NCI-H524 (cell line): ENCODE measurements at regions not wholly inside any gene's neighbourhood (a gene's known extent, or its start where the extent isn't known, plus 50 kb on each side); places are given as distances from the start of the nearest gene placed in this dataset.

ENCODE experiments used
- DNase-seq, 2 experiments: peaks; one replicate each; lab custom pipeline; 2025; lab: John Stamatoyannopoulos, UW

DNA sequence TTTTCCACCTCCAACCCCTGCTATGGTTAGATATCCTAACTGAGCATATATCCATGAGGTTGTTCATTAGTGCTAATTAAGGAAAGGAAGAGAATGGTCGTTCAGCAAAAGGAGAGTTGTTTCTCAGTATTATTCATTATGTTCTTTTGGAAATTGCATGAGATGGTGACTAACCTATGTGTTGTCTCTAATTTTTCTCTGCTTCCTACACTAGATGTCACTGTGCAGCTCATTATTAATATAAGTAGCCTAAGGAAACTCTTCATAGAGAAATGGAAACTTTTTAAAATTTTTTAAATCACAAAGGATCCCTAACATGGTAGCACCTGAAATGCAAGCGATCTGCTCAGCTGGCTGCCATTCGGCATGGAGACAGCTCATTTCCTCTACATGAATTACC, 67.7 kb upstream of the FAM9A start:
- peak in 1 of 2 experiments; percentile 17 for DNase-seq

- no peak for DNase-seq
Measured at GRCh38 chrX:8868070-8868773, 67.0 kb upstream of the FAM9A start.

DNA sequence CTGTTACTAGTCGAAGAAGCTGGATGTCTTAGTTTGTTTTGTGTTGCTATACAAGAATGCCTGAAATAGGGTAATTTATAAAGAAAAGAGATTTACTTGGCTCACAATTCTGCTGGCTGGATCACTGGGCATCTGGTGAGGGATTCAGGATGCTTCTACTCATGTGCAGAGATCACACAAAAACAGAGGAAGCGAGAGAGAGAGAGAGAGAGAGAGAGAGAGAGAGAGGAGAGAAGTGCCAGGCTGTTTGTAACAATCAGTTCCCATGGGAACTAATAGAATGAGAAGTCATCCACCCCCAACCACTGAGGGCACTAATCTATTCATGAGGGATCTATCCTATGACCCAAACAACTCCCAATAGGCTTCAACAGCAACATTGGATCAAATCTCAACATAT, 66.2 kb upstream of the FAM9A start:
- DNase-seq, result peak in 1 of 2 experiments; percentile 31

DNA sequence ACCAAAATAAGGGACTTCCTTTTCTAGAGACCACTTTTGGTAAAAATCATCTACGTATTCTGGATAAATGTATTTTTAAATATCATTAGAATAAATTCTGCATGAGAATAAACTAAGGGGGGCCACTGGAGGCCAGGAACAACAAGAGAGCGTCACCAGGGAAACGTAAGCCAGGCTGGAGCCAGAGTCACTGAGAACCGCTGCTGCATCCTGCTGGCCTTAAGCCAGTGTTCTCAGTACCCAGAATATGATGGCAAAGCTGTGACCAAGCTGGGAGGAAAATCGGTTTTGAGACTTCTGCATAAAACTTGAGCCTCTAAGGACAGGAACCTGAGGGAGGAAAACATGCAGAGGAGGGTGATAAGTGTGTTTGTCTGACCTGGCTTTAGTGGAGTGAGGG, 63.0 kb upstream of the FAM9A start:
- peak in 1 of 2 experiments; percentile 6 for DNase-seq

- DNase-seq, result no peak
Measured at GRCh38 chrX:8861908-8862307, 60.7 kb upstream of the FAM9A start.

- no peak for DNase-seq
Measured at GRCh38 chrX:8851231-8851886, 50.2 kb upstream of the FAM9A start.
